Stimulated activated CD4-positive, alpha-beta T cell treated with anti-CD3 and anti-CD28 coated beads, Interleukin-4, amount 100 ng/mL, for 48 hours (primary cell): ENCODE measurements at regions not wholly inside any gene's neighbourhood (a gene's known extent, or its start where the extent isn't known, plus 50 kb on each side); places are given as distances from the start of the nearest gene placed in this dataset.

Experiments
- DNase-seq, 2 donors: peaks; one replicate each; pipeline ENCODE4 v3.0.0-alpha.2; 2020; ENCODE audit warnings: low read depth in 2 of 2

DNA sequence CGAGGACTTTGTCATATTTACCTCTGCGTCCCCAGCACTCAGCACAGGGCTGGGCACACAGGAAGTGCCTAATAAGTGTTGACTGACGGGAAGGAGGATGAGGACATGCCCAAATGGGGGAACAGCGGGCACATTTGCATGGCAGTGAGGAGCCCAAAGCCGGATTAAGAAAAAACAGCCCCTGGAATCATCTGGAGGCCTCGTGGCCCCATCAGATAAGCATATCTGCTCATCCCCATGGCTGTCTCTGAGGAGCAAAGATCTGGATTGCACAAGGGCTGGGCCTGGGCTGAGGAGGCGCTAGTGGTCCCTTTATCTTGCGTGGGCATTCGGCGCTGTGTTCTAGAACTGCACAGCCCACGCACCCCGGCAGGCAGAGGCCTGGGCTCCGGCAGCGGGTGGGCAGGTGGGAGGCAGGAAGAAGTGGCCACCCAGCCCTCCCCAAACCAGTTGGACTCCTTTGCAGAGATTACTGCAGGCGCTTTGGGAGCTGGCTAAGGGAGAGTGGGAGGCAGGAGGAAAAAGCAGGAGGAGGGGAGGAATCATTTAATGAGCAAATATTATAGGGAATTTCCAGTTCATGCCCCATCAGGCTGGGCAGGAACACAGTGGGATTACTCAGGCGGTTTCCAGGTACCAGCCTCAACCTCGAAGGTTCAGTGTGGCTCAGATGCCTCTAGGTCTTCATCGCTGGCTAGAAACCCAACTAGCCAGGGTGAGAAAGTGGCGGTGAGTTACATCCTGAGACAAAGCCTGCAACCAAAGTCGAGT is 108.1 kb downstream of the CEBPB start:
- DNase-seq = no peak

DNA sequence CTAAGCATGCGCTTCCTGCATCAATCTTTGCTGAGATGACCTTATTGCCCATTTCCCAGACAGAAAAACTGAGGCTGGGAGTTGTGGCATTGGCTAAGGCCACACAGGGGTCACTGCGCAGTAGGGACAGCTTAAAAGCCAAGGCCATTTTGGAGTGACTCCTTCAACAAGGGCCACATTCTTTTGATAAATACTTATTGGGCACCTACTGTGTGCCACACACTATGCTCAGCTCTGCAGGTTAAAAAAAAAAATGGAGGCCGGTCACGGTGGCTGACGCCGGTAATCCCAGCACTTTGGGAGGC is 108.6 kb downstream of the CEBPB start:
- no peak for DNase-seq

DNA sequence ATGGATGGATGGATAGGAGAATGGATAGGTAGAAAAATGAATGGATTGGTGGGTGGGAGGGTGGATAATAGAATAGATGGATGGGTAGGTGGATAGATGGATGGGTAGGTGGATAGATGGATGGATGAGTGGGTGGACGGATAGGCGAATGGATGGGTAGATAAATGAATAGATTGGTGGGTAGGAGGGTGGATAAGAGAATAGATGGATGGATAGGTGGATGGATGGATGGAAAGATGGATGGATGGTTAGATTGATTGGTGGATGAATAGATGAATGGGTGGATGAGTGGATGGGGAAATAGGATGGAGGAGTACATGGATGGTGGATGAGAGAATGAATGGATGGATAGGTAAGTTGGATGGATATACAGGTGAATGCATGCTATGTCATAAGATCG is 110.5 kb downstream of the CEBPB start:
- DNase-seq = no peak

DNA sequence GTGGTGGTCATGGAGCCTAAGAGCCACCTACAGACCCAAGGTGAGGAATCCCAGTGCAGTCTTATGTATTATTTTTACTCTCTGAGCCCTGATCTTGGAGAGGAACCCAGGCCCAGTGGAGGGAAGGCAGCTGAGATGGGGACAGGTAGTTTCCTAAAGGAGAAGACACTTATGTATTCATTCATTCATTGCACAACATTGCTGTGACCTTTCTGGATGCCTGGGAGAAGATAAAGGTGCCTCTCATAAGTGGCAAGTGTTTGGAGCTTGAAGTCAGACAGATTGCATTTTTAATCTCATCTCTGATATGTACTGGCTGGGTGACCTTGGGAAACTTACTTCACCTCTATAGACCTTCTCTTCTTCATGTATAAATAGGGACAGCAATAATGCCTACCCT is 111.1 kb downstream of the CEBPB start:
- DNase-seq = no peak

DNA sequence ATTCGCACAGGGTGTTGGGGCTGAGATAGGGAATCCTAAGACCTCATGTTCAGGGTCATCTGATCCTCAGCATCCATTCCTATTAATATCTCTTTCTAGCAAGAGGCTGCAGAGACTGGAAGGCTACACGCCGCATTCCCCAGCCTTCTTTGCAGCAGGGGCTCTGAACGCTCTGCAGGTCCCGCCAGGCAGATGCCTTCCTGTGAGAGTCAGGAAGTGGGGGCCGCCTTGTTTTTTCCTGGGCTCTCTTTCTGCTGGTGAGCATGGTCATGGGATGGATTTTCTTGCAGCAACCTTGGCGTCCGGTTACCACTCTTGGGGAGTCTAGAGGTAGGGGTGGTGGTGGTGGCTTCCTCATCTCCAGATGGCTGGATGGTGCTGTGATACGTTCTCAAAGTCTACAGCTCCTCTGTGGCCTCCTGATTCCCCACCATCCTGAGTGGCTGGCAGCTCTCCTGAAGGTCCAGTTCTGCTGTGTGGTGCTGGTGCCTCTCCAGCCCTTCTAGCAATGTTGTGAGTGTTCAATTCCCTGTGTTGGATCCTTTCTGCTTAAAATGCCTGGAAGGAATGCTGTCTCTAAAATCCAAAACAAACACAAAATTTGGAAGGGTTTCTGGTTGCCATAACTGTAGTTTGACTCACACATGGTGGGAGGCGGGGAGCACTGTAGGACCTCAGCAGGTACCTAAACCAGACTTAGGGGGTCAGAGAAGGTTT is 111.9 kb downstream of the CEBPB start:
- no peak for DNase-seq

DNA sequence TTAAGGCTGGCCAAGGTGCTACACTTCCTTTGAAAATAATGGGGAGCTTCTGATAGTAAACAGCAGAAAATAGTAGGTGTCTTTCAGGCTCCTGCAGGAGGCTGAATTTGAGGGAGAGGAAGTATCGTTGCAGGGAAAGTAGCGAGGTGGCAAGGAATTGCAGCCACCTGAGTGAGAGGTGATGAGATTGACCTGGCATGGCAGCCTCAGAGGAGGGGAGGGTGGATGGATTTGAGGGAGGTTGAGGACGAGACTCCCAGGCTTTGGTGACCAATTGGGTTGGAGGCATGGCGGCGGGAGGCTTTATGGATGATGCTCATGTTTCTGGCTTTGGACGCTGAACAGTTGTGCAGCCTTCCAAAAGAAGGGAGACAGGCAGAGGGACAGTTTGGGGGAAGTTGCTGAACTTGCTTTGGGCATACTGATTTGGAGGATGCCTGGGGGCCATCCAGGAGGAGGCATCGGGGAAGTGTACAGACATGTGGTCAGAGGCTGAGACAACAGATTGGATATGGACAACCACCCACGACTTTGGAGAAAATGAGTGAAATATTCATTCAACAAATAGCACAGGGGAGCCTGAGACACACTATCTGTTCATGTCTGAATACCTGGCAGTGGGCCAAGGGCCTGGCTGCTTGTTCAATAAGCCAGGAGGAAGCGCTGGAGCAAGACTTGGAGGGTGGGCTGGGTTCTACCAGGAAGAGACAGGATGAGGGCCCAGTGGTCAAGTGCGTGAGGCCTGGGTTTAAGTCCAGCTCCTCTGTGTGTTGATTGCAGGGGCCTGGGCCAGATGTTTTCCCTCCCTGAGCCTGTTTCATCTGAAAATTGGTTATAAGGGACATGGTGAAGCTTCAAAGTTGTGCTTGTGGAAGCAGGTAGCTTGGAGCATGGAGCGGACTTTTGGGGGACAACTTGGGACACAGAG is 113.2 kb downstream of the CEBPB start:
- DNase-seq = no peak

DNA sequence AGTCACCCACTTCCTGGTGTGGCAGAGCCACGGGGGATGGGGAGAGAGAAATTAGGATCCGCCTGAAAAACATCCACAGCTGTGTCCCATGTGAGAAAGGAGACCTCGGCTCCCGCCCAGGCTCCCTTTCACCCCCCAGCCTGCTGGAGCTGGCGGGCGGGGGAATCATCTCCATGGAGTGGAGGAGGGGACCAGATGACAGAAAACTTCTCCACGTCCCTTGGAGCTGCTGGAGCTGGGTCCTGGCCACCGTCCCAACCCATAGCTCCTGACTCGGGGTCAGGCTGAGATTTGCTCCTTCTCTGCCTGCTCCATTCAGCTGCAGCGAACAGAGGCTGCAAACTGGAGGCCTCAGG is 113.8 kb downstream of the CEBPB start:
- no peak for DNase-seq

DNA sequence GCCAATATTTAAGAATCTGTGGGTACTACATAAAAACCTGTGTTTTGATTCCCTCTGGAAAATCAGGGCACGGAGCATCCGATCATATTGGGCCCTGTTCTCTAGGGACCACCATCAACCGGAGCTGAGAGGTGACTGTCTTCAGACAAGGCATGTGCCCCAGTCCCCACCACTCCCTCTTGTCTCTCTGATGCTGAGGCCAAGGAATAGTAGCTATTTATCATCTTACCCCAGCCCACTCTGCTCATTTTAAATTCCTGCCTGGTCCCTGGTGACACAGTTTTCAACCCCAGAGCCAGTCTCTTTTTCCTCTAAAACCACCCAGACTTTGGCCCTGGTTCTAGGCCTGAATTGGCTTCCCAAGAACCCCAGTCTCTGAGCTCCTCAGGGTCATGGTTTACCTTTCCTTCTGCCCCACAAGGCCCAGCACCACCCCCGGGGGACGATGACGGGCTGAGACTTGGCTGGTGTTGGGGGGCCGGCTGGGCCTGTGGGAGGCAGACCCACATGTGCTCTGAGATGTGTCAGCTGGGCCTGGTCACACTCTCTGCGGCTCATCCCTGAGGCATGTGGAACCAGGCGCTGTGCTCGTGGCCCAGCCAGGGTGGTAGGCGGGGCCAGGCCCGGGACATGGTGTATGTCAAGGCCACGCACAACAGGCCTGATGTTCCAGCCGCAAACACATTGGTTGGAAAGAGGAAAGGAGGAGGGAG is 114.4 kb downstream of the CEBPB start:
- no peak for DNase-seq

DNA sequence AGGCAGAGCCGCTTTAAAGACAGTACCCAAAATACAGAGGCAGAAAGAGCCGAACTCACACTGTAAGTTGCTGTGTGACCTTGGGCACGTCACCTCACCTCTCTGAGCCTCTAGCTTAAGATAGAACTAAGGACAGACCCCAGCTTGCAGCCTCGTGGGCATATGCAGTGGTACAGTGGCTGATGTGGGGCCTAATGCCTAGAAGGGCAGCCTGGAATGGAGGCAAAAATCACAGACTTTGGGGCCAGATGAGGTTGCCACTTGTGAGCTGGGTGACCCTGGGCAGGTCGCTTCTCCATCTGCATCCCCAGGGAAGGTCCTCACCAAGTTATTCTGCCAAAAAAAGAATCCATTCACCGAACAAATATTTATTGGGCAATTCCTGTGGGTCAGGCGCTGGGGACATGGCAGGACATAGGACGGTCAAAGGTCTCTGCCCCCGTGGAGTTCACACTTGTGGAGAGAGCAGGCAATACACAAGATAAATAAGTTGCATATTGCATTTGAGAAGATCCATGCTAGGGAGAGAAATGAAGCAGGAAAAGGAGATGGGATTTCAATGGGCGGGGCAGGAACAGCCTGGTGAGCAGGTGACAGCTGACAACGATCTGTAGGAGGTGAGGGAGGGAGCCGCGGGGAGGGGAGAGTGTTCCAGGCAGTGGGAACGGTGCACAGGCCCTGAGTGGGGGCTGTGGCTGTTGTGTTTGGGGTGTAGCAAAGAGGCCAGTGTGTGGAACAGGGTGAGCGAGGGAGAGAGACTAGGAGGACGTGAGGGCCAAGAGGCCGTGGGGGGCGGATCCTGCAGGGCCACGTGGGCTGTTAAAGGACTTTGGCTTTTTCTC is 115.2 kb downstream of the CEBPB start:
- DNase-seq = no peak

DNA sequence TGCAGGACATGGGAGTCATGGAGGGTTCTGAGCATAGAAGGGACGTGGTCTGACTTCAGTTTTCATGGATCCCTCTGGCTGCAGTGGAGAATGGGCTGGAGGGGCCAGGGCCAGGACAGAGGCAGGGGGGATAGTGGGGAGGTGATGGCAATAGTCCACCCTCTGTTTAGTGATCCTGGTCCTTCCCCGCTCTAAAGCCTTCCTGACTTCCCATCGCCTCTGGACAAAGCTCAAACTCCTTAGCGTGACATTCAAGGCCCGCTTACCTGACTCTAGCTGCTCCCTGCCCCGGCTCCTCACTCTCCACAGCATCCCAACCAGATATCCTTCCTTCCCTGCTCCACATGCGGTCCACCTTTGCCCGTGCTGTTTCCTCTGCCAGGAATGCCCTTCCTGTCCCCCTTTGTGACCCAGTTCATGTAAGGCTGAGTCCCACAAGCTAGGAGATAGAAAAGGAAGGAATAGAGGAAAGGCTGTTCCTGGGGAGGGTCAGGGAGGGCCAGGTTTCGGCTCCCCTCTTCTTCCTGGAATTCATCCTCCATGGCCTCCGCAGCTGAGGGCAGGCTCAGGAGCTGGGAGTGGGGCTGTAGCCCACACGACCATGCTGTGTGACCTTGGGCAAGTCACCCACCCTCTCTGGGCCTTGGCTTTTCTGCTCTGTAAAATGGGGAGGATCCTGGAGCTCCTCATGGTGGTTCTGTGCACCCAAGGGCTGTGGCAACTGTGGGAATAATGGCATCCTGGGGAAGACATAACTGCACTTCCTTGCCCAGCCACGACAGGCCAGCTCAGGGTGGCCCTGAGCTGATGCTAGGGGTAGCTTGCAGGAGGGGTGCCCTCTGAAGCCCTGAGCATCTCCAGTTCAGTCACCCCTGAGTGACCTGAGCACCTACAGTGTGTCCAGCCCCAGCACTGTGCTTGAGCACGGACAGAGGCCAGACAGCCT is 116.1 kb downstream of the CEBPB start:
- DNase-seq = no peak

DNA sequence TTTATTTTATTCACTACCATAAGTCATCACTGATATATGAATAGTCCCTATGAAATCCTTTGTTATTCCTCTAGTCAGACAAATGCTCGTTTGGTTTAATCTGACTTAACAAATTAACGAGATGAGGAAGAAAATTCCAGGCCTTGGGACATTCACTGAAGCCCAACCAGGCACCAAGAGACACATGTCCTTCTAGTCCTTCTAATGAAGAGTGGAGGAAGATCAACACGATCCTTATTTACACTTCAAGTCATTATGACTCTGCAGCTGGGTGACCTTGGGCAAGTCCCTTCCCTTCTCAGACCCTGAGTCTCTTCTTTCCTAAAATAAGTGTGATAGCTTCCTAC is 117.5 kb downstream of the CEBPB start:
- DNase-seq = no peak

DNA sequence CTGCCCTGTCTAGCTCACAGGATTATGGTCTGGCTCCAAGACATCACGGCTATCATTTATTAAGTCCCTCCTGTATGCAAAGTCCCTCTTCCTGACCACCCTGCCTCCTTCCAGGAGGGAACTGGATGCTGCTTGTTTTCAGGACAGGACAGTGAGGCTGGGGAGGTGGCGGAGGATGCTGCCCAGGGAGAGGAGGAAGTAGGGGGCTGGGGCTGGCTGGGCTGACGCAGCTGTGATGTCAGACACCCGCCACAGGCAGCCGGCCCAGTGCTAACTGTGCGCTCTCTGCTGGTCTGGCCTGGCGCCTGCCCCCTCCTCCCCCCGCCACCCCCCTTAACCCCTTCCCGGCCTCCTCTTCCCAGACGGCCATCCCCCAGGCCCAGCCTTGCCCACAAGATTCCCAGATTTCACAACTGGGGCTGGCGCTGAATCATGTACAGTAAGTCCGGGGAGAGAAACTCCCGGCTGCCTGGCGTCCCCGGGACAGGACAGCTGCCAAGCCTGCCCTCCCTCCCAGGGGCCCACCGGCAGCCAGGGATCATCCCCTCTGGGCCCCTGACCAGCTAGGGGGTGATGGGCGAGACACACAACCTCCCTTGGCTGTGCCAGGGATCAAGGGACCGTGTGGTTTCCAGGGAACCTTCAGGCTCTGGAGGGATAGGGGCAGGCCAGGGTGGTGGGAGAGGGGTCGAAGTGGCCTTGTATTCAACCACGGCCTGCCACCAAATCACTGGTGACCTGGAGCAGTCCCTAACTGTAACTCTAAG is 118.1 kb downstream of the CEBPB start:
- DNase-seq = no peak

DNA sequence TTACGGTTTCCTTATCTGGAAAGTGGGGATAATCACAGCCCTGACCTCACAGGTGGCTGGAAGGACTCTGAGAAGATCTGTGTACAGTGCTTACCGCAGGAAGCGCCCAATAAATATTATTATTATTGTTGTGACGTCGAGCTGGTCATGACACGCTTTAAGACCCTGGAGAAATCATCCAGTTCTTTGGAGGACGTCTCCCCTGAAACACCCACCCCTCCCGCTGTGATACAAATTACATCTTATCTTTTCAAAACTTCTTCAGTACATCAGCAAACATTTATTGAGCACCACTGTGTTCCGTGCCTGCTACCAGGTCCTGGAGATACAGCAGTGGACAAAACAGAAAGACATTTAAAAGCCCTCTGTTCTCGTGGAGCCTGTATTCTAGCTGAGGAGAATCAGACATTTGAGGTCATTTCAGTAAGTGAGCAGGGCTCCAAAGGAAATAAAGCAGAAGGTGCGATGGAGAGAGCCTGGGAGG is 118.7 kb downstream of the CEBPB start:
- DNase-seq = no peak

DNA sequence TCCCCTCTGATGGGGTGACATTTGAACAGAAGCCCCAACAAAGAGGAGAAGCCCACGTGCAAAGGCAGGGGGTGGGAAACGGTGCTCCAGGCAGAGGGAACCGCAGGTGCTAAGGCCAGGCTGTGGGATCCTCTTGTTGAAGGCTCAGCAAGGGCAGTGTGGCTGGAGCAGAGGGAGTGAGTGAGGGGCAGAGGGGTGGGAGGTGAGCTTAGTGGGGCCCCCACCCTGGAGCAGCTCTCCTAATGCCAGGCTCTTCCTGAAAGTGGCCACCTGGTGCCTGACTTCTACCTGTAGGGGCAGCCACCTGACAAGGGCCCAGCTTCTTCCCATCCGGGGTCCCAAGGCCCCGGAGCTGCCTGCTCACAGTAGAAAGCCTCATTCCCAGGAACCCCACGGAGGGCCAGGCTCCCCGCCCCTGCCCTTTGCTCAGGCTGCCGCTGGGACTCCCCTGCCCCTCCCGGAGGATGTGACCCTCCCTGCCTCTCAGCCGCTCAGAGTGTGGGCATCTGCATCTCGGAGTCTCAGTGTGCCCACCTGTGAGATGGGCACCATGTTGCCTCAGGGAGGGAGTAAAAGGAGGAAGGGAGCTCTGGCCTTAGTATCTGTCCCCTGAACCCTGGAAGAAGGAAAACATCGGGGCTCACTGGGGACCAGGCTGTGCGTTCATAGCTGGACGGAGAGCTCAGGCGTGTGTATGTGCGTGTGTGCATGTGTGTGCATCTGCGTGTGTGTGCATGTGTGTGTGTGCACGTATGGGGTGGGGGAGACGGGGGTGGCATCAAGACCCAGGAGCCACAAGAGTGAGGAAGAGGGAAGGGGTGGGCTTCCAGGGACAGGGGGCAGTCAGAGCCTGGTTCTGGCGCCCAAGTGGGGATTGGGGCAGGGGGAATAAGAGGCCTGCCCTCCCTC is 119.4 kb downstream of the CEBPB start:
- DNase-seq = no peak

DNA sequence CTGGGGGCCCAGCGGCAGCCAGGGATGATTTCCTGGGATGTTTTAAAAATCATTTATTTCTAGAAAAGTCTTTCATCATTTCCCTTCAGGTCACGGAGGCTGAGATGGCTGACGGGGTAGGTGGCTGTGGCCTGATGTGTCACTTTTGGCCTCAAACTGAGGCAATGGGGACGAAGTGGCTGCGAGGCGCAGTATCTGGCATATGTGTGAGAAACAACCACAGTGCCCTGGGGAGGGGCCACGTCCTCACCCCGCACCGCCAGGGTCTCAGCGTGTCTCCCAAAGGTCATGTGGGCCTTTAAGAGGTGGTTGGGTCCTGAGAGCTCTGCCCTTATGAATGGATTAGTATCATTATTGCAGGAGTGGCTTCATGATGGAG is 120.0 kb downstream of the CEBPB start:
- no peak for DNase-seq

DNA sequence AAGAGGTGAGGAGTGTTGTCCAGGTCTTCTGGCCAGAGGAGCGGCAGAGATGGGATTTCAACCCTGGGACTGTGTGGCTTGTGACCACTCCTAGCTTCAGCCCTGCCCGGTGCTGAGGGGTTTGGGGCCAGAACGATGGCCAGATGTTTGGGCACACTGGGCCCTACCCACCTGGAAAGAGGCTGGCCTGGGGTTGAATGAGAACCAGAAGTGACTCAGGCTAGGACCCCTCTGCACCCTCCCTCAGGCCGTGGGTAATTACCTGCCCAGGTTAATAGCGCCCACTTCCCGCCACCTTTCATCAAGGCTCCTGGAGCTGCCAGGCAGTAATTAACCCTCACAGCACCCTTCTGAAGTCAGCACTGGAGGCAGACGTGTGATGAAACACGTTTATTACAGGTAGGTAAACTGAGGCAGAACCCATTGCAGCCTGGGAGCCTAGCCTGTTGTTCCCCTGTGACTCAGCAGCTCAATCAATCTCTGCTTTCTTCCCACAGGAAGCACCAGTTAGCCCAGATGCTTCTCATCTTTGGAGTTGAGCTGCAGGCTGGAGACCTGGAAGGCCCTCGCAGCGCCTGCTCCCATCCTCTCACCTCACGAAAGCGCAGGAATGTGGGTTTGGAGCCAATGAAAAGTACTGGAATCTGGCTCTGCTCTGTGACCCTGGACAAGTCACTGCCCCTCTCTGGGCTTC is 120.8 kb downstream of the CEBPB start:
- no peak for DNase-seq

DNA sequence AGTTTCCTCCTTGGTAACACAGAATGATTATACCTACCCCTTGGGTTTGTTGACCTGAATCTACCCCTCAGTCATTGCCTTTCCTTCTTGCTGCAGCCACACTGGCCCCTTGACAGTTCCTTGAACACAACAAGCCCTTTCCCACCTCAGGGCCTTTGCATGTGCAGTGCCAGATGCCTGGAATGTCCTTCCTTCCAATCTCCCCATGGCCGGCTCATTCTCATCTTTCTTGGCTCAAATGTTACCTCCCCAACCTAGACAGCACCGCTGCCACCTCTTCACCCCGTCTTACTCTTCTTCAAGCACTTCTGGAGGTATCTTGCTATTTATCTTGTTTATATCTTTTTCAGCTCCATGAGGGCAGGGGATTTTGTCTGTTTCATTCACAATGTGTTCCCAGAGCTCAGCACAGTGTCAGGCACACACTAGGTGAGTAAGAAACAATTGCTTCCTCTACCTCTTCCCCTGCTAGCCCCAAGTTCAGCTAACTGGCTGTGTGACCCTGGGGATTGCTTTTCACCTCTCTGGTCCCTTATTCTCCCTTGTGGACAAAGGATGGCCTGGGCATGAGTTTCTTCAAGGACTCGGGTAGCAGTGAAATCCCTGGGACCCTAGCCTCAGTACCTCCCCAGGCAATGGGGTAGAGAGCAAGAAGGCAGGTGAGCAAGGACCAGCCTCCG is 121.5 kb downstream of the CEBPB start:
- DNase-seq = no peak
